ENCODE measurements at regions not wholly inside any gene's neighbourhood (a gene's known extent, or its start where the extent isn't known, plus 50 kb on each side); places are given as distances from the start of the nearest gene placed in this dataset.

- TF ChIP-seq CTCF (IDR thresholded peaks at IDR 0.05; ENCODE audit: extremely low read depth in 1 of 2, insufficient read depth in 1 of 2, low read depth in 1 of 2, low read length in 2 of 2): no peak
- no peak for TF ChIP-seq POLR2A (IDR thresholded peaks at IDR 0.05; ENCODE audit: low read depth, low read length)
- no peak for TF ChIP-seq POLR2AphosphoS5 (IDR thresholded peaks at IDR 0.05; ENCODE audit: insufficient read depth, low read depth, low read length)
- TF ChIP-seq, protein P1, sequence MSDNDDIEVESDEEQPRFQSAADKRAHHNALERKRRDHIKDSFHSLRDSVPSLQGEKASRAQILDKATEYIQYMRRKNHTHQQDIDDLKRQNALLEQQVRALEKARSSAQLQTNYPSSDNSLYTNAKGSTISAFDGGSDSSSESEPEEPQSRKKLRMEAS (IDR thresholded peaks at IDR 0.05; ENCODE audit: insufficient read depth, insufficient read length): no peak
- no peak for TF ChIP-seq MYC (IDR thresholded peaks at IDR 0.05; ENCODE audit: low read depth, low read length)
These were observed 415.5 kb downstream of the MEIS1 start for GRCh38 chr2:66850376-66850775.

All from endothelial cell of umbilical vein (primary cell).